ENCODE measurements at regions not wholly inside any gene's neighbourhood (a gene's known extent, or its start where the extent isn't known, plus 50 kb on each side); places are given as distances from the start of the nearest gene placed in this dataset.

DNA sequence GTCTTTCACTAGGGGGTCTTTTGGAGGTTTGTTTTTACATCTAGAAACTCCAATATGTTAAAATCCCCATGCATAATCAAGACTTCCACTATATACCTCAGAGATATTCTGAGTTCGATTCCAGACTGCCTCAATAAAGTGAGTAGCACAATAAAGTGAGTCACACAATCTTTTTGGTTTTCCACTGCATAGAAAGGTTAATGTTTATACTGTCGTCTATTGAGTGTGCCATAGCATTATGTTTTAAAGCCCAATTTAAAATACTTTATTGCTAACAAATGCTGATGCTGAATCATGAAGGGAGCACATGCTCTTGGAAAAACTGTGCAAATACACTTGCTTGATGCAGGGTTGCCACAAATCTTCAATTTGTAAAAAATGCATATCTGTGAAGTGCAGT is 227.5 kb upstream of the ZFHX3 start (continued):
- TF ChIP-seq, protein P1, sequence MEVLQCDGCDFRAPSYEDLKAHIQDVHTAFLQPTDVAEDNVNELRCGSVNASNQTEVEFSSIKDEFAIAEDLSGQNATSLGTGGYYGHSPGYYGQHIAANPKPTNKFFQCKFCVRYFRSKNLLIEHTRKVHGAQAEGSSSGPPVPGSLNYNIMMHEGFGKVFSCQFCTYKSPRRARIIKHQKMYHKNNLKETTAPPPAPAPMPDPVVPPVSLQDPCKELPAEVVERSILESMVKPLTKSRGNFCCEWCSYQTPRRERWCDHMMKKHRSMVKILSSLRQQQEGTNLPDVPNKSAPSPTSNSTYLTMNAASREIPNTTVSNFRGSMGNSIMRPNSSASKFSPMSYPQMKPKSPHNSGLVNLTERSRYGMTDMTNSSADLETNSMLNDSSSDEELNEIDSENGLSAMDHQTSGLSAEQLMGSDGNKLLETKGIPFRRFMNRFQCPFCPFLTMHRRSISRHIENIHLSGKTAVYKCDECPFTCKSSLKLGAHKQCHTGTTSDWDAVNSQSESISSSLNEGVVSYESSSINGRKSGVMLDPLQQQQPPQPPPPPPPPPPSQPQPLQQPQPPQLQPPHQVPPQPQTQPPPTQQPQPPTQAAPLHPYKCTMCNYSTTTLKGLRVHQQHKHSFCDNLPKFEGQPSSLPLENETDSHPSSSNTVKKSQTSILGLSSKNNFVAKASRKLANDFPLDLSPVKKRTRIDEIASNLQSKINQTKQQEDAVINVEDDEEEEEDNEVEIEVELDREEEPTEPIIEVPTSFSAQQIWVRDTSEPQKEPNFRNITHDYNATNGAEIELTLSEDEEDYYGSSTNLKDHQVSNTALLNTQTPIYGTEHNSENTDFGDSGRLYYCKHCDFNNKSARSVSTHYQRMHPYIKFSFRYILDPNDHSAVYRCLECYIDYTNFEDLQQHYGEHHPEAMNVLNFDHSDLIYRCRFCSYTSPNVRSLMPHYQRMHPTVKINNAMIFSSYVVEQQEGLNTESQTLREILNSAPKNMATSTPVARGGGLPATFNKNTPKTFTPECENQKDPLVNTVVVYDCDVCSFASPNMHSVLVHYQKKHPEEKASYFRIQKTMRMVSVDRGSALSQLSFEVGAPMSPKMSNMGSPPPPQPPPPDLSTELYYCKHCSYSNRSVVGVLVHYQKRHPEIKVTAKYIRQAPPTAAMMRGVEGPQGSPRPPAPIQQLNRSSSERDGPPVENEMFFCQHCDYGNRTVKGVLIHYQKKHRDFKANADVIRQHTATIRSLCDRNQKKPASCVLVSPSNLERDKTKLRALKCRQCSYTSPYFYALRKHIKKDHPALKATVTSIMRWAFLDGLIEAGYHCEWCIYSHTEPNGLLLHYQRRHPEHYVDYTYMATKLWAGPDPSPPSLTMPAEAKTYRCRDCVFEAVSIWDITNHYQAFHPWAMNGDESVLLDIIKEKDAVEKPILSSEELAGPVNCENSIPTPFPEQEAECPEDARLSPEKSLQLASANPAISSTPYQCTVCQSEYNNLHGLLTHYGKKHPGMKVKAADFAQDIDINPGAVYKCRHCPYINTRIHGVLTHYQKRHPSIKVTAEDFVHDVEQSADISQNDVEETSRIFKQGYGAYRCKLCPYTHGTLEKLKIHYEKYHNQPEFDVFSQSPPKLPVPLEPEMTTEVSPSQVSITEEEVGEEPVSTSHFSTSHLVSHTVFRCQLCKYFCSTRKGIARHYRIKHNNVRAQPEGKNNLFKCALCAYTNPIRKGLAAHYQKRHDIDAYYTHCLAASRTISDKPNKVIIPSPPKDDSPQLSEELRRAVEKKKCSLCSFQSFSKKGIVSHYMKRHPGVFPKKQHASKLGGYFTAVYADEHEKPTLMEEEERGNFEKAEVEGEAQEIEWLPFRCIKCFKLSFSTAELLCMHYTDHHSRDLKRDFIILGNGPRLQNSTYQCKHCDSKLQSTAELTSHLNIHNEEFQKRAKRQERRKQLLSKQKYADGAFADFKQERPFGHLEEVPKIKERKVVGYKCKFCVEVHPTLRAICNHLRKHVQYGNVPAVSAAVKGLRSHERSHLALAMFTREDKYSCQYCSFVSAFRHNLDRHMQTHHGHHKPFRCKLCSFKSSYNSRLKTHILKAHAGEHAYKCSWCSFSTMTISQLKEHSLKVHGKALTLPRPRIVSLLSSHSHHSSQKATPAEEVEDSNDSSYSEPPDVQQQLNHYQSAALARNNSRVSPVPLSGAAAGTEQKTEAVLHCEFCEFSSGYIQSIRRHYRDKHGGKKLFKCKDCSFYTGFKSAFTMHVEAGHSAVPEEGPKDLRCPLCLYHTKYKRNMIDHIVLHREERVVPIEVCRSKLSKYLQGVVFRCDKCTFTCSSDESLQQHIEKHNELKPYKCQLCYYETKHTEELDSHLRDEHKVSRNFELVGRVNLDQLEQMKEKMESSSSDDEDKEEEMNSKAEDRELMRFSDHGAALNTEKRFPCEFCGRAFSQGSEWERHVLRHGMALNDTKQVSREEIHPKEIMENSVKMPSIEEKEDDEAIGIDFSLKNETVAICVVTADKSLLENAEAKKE (CRISPR knock-in tag; IDR thresholded peaks at IDR 0.05), result no peak
- TF ChIP-seq, protein P2, sequence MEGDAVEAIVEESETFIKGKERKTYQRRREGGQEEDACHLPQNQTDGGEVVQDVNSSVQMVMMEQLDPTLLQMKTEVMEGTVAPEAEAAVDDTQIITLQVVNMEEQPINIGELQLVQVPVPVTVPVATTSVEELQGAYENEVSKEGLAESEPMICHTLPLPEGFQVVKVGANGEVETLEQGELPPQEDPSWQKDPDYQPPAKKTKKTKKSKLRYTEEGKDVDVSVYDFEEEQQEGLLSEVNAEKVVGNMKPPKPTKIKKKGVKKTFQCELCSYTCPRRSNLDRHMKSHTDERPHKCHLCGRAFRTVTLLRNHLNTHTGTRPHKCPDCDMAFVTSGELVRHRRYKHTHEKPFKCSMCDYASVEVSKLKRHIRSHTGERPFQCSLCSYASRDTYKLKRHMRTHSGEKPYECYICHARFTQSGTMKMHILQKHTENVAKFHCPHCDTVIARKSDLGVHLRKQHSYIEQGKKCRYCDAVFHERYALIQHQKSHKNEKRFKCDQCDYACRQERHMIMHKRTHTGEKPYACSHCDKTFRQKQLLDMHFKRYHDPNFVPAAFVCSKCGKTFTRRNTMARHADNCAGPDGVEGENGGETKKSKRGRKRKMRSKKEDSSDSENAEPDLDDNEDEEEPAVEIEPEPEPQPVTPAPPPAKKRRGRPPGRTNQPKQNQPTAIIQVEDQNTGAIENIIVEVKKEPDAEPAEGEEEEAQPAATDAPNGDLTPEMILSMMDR (conservative IDR thresholded peaks at IDR 0.05; ENCODE audit: low read depth in 2 of 2), result no peak
- no peak for TF ChIP-seq JUNB (IDR thresholded peaks at IDR 0.05; ENCODE audit: unreplicated experiment)

DNA sequence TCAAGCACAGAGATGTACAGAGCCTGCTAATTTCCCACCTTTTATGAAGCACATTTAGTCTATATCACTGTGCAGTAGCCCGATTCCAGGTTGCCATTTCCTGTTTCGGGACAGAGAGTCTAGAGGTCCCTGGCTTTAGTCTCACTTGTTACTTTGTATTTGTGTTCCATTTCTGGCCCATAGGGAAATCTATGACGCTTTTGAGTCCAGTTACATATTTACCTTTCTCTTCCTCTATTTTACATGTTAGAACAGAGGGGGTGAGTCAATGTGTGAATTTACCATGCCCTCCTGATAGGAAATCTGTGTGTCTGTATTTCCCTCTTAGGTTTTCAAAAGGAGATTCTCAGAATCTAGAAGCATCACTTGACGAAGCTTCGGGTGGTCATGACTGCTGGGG is 227.1 kb upstream of the ZFHX3 start:
- H3K79me2 ChIP-seq (replicated peaks; ENCODE audit: insufficient read depth), result no peaks in the 10 kb centered on the region
- Mint-ChIP-seq H3K4me1 (no peaks in the 10 kb centered on the region), H3K36me3 (ENCODE audit: low read depth) (no peaks in the 10 kb centered on the region), H3K9me3 (no peaks in the 10 kb centered on the region; the same call in 2 of the 3 replicates), H3K27me3 (ENCODE audit: insufficient read depth, low read depth, poor library complexity) (no peaks in the 10 kb centered on the region), H3K27ac (no peak overlapping the region), H3K4me3 (no peak overlapping the region)
- H3K27me3 ChIP-seq (ENCODE audit: insufficient read depth), result no peaks in the 10 kb centered on the region
- H3F3A ChIP-seq (replicated peaks; ENCODE audit: low read depth), result no peaks in the 10 kb centered on the region
- TF ChIP-seq ZNF114 (CRISPR knock-in tag; IDR thresholded peaks at IDR 0.05) (no peak), JUNB (IDR thresholded peaks at IDR 0.05; ENCODE audit: unreplicated experiment) (no peak), EZH2 (IDR thresholded peaks at IDR 0.05; ENCODE audit: low read depth, unreplicated experiment) (no peak)
- TF ChIP-seq, protein P1 (CRISPR knock-in tag; IDR thresholded peaks at IDR 0.05), result no peak
- no peak for ATAC-seq
- DNase-seq (ENCODE audit: low spot score), result no peak
- no peaks in the 10 kb centered on the region for H4K20me1 ChIP-seq (replicated peaks; ENCODE audit: insufficient read depth)
- H3K4me2 ChIP-seq, result no peak overlapping the region
- no peak overlapping the region for H2AFZ ChIP-seq
- H3K36me3 ChIP-seq (ENCODE audit: insufficient read depth), result no peaks in the 10 kb centered on the region
- H3K27ac ChIP-seq (ENCODE audit: low read depth), result no peak overlapping the region
- H3K4me3 ChIP-seq, result no peak overlapping the region
- H3K9me2 ChIP-seq (ENCODE audit: insufficient read depth), result peaks cover 5% of the 10 kb centered on the region; the same call in 1 of the 2 replicates
- no peaks in the 10 kb centered on the region for H3K4me1 ChIP-seq (ENCODE audit: insufficient read depth)
